Liver (tissue), 8 donors: ENCODE measurements at regions not wholly inside any gene's neighbourhood (a gene's known extent, or its start where the extent isn't known, plus 50 kb on each side); places are given as distances from the start of the nearest gene placed in this dataset.

Experiments
- DNase-seq: peaks from one replicate; pipeline ENCODE4 v3.0.0-alpha.2; 2017; ENCODE audit warnings: low spot score
- H3K27ac ChIP-seq, 2 donors: one replicate each; pipeline ENCODE4 v1.7.0; 2013; ENCODE audit warnings: inconsistent platforms in 2 of 2, low read length in 2 of 2, control low read depth in 1 of 2, low read depth in 1 of 2, mild to moderate bottlenecking in 1 of 2
- H3K27me3 ChIP-seq, 4 donors: one replicate each; pipeline versions ENCODE4 v1.6.1 to v1.7.0; 2013; ENCODE audit warnings: low read length in 3 of 4, inconsistent platforms in 1 of 4, mild to moderate bottlenecking in 1 of 4, moderate library complexity in 1 of 4; ENCODE audit not compliant: control insufficient read depth in 4 of 4, insufficient read depth in 4 of 4
- H3K36me3 ChIP-seq, 4 donors: one replicate each; pipeline versions ENCODE4 v1.6.1 to v1.7.0; 2013; ENCODE audit warnings: low read length in 3 of 4, mild to moderate bottlenecking in 3 of 4, low read depth in 1 of 4, moderate library complexity in 1 of 4; ENCODE audit not compliant: control insufficient read depth in 4 of 4, insufficient read depth in 3 of 4
- H3K4me1 ChIP-seq, 4 donors: one replicate each; pipeline versions ENCODE4 v1.6.1 to v1.7.0; 2013; ENCODE audit warnings: low read length in 3 of 4, mild to moderate bottlenecking in 3 of 4, moderate library complexity in 1 of 4; ENCODE audit not compliant: control insufficient read depth in 4 of 4, insufficient read depth in 4 of 4
- H3K4me3 ChIP-seq, 3 donors: one replicate each; pipeline versions ENCODE4 v1.6.1 to v1.7.0; 2013; ENCODE audit warnings: low read length in 3 of 3, control low read depth in 1 of 3, low read depth in 1 of 3, mild to moderate bottlenecking in 1 of 3
- H3K9ac ChIP-seq, 2 donors: one replicate each; pipeline ENCODE4 v1.7.0; 2013; ENCODE audit warnings: low read length in 2 of 2, mild to moderate bottlenecking in 2 of 2, moderate library complexity in 2 of 2, control low read depth in 1 of 2, low read depth in 1 of 2
- H3K9me3 ChIP-seq, 4 donors: one replicate each; pipeline versions ENCODE4 v1.6.1 to v1.7.0; 2013; ENCODE audit warnings: low read length in 3 of 4; ENCODE audit not compliant: control insufficient read depth in 4 of 4
- ATF3 ChIP-seq: IDR thresholded peaks from 2 replicates; pipeline ENCODE4 v1.6.1; 2016; ENCODE audit warnings: antibody characterized with exemption
- CTCF ChIP-seq: fragments of 150-350 bp; IDR thresholded peaks from 2 replicates; pipeline ENCODE4 v1.5.1; 2017; ENCODE audit warnings: improper control_type of control experiment, low read depth, low read length; ENCODE audit not compliant: missing input control
- EGR1 ChIP-seq, 2 donors: IDR thresholded peaks; 2 replicates each; pipeline ENCODE4 v1.6.1; 2016 to 2018; ENCODE audit warnings: antibody characterized with exemption in 2 of 2, low read depth in 2 of 2
- FOXA1 ChIP-seq: IDR thresholded peaks from 2 replicates; pipeline ENCODE4 v1.6.1; 2016; ENCODE audit warnings: antibody characterized with exemption
- FOXA2 ChIP-seq: IDR thresholded peaks from 2 replicates; pipeline ENCODE4 v1.6.1; 2016; ENCODE audit warnings: antibody characterized with exemption
- GABPA ChIP-seq, 2 donors: IDR thresholded peaks in 1 of 2; conservative IDR thresholded peaks in 1 of 2; 2 replicates each; pipeline ENCODE4 v1.6.1; 2016; ENCODE audit warnings: antibody characterized with exemption in 2 of 2, mild to moderate bottlenecking in 1 of 2, moderate library complexity in 1 of 2
- HNF4A ChIP-seq, 2 donors: conservative IDR thresholded peaks; 2 replicates each; pipeline ENCODE4 v1.6.1; 2016; ENCODE audit warnings: antibody characterized with exemption in 2 of 2, mild to moderate bottlenecking in 2 of 2
- HNF4G ChIP-seq: IDR thresholded peaks from 2 replicates; pipeline ENCODE4 v1.6.1; 2016; ENCODE audit warnings: antibody characterized with exemption
- JUND ChIP-seq, 2 donors: IDR thresholded peaks; 2 replicates each; pipeline ENCODE4 v1.6.1; 2016; ENCODE audit warnings: antibody characterized with exemption in 2 of 2
- MAX ChIP-seq: IDR thresholded peaks from 2 replicates; pipeline ENCODE4 v1.6.1; 2016; ENCODE audit warnings: antibody characterized with exemption
- NR2F2 ChIP-seq: IDR thresholded peaks from 2 replicates; pipeline ENCODE4 v1.6.1; 2016; ENCODE audit warnings: antibody characterized with exemption
- RAD21 ChIP-seq, 2 donors: IDR thresholded peaks; 2 replicates each; pipeline ENCODE4 v1.6.1; 2016; ENCODE audit warnings: antibody characterized with exemption in 2 of 2, mild to moderate bottlenecking in 2 of 2
- REST ChIP-seq: IDR thresholded peaks from 2 replicates; pipeline ENCODE4 v1.6.1; 2016; ENCODE audit warnings: antibody characterized with exemption, mild to moderate bottlenecking
- RXRA ChIP-seq, 2 donors: IDR thresholded peaks; 2 replicates each; pipeline ENCODE4 v1.6.1; 2017 to 2018; ENCODE audit warnings: antibody characterized with exemption in 2 of 2, mild to moderate bottlenecking in 1 of 2
- SP1 ChIP-seq: IDR thresholded peaks from 2 replicates; pipeline ENCODE4 v1.6.1; 2018; ENCODE audit warnings: antibody characterized with exemption, mild to moderate bottlenecking
- TAF1 ChIP-seq: conservative IDR thresholded peaks from 2 replicates; pipeline ENCODE4 v1.6.1; 2016; ENCODE audit warnings: antibody characterized with exemption, mild to moderate bottlenecking
- YY1 ChIP-seq: IDR thresholded peaks from 2 replicates; pipeline ENCODE4 v1.6.1; 2016; ENCODE audit warnings: antibody characterized with exemption, mild to moderate bottlenecking
- ZBTB33 ChIP-seq: IDR thresholded peaks from 2 replicates; pipeline ENCODE4 v1.6.1; 2016; ENCODE audit warnings: antibody characterized with exemption
- WGBS: extraction: QIAGEN DNeasy Blood & Tissue Kit; methylation state at CpG from one replicate; pipeline ENCODE4 v1.1.7; 2013; 5-methylcytosine and 5-hydroxymethylcytosine counted together
- donor health status: healthy.
- donor health status: healthy.
- donor health status: healthy.
- donor health status: healthy.
- donor health status: healthy.

GRCh38 chr2:234814374-234814773 is 137.4 kb upstream of the SH3BP4 start:
- H3K9ac ChIP-seq, result no peak overlapping the region
- no peaks in the 10 kb centered on the region for H3K4me1 ChIP-seq
- H3K36me3 ChIP-seq, result no peaks in the 10 kb centered on the region
- DNase-seq, result no peak
- H3K27me3 ChIP-seq, result no peaks in the 10 kb centered on the region
- no peak for TF ChIP-seq JUND (IDR thresholded peaks at IDR 0.05)
- no peak for TF ChIP-seq EGR1 (IDR thresholded peaks at IDR 0.05; ENCODE audit: low read depth in 2 of 2)
- no peak for TF ChIP-seq FOXA2
- no peak for TF ChIP-seq HNF4G
- no peak for TF ChIP-seq FOXA1
- no peak for TF ChIP-seq ZBTB33
- TF ChIP-seq CTCF, result no peak
- TF ChIP-seq RXRA (IDR thresholded peaks at IDR 0.05), result no peak
- TF ChIP-seq YY1, result no peak
- TF ChIP-seq HNF4A (conservative IDR thresholded peaks at IDR 0.05), result no peak
- TF ChIP-seq MAX, result no peak
- no peaks in the 10 kb centered on the region for H3K9me3 ChIP-seq
- H3K27ac ChIP-seq, result no peak overlapping the region
- 87% methylated on average over 5 of the region's 5 CpGs for WGBS
- no peak overlapping the region for H3K4me3 ChIP-seq

- no peak for TF ChIP-seq SP1
- no peak for TF ChIP-seq FOXA1
- TF ChIP-seq CTCF, result no peak
- no peak for TF ChIP-seq HNF4G
- no peak for TF ChIP-seq TAF1
- no peak for TF ChIP-seq REST
- TF ChIP-seq EGR1 (IDR thresholded peaks at IDR 0.05; ENCODE audit: low read depth in 2 of 2), result no peak
- TF ChIP-seq FOXA2, result no peak
- no peak for TF ChIP-seq RXRA (IDR thresholded peaks at IDR 0.05)
- no peak for TF ChIP-seq JUND (IDR thresholded peaks at IDR 0.05)
- no peak for TF ChIP-seq NR2F2
- no peak for TF ChIP-seq GABPA (IDR thresholded peaks at IDR 0.05 in 1 of 2, conservative IDR thresholded peaks at IDR 0.05 in 1 of 2)
- no peak for TF ChIP-seq HNF4A (conservative IDR thresholded peaks at IDR 0.05)
- TF ChIP-seq ATF3, result no peak
- no peak for TF ChIP-seq YY1
- no peak for TF ChIP-seq RAD21 (IDR thresholded peaks at IDR 0.05)
- TF ChIP-seq ZBTB33, result no peak
- TF ChIP-seq MAX, result no peak
- DNase-seq, result no peak
- H3K36me3 ChIP-seq, result no peaks in the 10 kb centered on the region
- no peaks in the 10 kb centered on the region for H3K9me3 ChIP-seq
- no peak overlapping the region for H3K9ac ChIP-seq
- H3K27me3 ChIP-seq, result no peaks in the 10 kb centered on the region
- 72% methylated on average over 2 of the region's 2 CpGs for WGBS
- no peaks in the 10 kb centered on the region for H3K4me1 ChIP-seq
- H3K27ac ChIP-seq, result no peak overlapping the region
- H3K4me3 ChIP-seq, result no peak overlapping the region
Measured at GRCh38 chr2:234812851-234813250, 139.0 kb upstream of the SH3BP4 start.
